HG03103 (cell line): ENCODE measurements at regions not wholly inside any gene's neighbourhood (a gene's known extent, or its start where the extent isn't known, plus 50 kb on each side); places are given as distances from the start of the nearest gene placed in this dataset.

Experiments
- ATAC-seq: cut with Tn5 transposase; IDR thresholded peaks from one replicate; pipeline ENCODE4 v1.9.1; 2021; ENCODE audit warnings: low read depth; ENCODE audit not compliant: unreplicated experiment

GRCh38 chr2:220892018-220892634, 680.0 kb downstream of the EPHA4 start:
- no peak for ATAC-seq

DNA sequence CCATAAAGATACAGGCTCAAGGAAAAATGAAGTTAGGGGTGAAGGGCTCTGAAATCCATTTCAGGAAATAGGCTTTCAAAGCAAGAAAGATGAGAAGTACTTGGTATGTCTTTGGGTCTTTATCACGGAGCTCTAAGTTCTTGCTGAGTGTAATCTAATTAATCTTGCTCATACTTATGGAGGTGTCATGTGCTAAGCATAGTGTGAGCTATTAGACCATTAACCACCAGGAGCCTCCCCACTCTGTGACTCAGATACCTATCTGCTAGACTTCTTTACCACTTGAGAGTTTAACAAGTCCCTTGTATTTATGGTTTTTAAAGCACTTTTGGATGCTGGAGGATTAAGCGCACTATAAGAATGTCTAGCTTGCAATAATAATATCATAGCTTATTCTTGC, 678.7 kb downstream of the EPHA4 start:
- ATAC-seq, result no peak

- no peak for ATAC-seq
Observed at GRCh38 chr2:220894069-220894468, 678.0 kb downstream of the EPHA4 start.

- ATAC-seq, result no peak
Observed at GRCh38 chr2:220899492-220899891, 672.6 kb downstream of the EPHA4 start.

DNA sequence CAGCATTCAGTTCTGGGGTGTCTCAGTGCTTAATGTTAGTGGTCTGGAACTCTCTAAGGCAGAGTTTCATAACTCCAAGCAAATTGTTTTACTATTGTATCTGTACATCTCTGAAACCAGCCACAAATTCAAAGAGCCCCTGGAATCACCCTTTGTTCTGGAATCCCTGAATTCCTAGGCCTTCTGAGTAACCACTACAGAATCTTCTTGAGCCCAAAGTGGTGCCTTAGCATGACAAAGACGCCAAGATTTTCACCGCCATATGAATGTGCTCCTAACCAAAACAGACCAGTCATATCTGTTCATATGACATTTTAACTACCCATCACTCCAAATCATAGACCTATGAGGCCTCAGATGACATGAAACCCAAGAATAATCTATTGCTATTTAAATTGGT, 668.1 kb downstream of the EPHA4 start:
- ATAC-seq, result no peak

GRCh38 chr2:220913384-220913783, 658.7 kb downstream of the EPHA4 start:
- no peak for ATAC-seq

DNA sequence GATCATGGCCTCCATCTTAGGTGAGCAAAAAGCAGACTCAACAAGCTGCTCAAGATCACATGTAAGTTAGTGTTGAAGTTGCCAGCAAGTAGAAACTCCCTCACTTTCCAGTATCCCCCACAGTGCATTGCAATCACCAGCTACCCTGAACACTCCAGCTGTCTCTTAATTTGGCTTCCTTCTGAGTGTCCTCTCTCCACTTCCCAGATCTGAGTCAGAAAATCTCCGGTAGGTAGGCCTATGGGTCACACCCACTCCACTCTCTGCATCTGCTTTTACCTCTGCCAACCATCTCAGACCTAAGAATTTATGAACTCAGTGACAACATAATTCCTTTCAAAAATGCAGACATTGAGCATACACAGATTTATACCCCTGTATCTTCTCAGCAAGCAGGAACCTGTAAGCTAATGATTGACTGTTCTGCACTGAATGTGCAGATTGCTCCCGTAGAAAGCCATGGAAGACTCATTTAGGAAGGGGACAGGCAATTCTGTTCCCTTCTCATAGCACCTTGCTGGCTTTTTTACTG, 656.9 kb downstream of the EPHA4 start:
- no peak for ATAC-seq

GRCh38 chr2:220916931-220917330, 655.2 kb downstream of the EPHA4 start:
- no peak for ATAC-seq

DNA sequence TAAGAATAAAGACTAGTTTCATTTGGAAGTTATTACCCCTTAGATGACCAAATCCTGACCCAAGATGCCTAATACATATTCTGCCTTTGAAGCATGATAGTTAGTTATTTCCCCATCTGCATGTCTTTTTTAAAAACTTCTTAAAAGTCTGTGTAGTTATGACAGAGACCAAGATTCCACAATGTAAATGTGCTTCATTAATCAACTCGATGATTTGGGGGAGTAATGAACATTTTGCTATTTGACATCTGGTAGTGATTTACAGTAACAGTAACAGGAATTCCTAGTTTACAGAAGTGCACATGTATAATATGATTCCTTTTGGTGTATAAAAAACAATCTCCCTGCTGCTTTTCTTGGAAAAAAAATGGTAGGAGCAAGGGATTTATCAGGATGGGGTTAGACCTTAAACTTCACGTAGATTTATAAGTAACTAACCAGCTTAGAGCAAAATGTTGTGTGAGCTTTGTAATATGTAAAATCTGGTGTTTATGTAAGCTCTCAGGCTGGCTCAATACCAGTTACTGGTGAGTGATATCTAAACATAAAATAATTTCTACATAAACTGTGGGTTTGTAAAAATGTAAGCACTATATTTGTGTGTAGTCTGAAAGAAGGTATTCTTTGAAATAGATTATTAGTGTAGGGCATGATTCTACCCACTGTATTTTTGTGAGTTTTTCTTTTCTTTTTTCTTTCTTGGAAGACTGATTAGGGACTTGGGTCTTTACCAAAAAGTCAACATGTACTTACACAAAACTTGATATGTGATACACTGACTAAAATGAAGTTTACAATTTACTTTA, 641.6 kb downstream of the EPHA4 start:
- no peak for ATAC-seq

- ATAC-seq, result no peak
Observed at GRCh38 chr2:220931491-220931890, 640.6 kb downstream of the EPHA4 start.

DNA sequence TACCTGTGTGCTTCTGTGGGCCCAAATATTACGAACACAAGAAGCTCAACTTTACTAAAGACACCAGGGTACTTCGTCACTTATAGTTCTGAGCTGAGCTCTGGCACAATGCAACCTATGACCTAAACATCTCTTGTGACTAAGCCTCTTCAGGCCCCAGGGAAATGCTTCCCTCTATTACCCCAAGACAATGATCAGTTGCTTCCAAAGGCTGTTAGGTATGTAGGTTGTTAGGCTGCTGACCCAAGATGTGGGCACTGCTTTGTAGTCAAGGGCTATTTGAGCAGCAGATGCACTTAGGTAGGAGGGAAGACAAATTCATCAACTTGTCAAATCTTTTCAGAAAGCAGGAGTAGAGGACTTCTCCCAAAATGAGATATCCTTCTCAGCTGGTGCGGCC, 640.1 kb downstream of the EPHA4 start:
- no peak for ATAC-seq

GRCh38 chr2:220935789-220936321, 636.2 kb downstream of the EPHA4 start:
- no peak for ATAC-seq

- no peak for ATAC-seq
Observed at GRCh38 chr2:220936641-220937197, 635.4 kb downstream of the EPHA4 start.

- no peak for ATAC-seq
Observed at GRCh38 chr2:220937245-220937644, 634.9 kb downstream of the EPHA4 start.

GRCh38 chr2:220940646-220941045, 631.5 kb downstream of the EPHA4 start:
- ATAC-seq, result no peak

DNA sequence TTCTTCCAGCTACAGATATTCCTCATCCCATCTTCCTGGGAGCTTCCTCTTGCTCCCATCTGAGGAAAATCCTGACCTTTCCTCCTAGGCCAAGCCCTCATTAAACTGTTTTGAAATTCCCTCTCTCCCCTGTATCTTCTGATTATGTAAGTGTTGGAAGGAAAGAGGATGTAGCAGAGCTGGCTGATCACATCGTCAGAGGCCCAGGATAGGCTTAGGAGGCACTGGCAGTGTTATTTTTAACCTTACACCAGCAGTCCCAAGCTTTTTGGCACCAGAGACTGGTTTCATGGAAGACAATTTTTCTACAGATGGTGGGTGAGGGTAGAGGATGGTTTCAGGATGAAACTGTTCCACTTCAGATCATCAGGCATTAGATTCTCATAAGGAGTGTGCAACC, 630.4 kb downstream of the EPHA4 start:
- no peak for ATAC-seq

- ATAC-seq, result no peak
Observed at GRCh38 chr2:220946552-220946951, 625.6 kb downstream of the EPHA4 start.

DNA sequence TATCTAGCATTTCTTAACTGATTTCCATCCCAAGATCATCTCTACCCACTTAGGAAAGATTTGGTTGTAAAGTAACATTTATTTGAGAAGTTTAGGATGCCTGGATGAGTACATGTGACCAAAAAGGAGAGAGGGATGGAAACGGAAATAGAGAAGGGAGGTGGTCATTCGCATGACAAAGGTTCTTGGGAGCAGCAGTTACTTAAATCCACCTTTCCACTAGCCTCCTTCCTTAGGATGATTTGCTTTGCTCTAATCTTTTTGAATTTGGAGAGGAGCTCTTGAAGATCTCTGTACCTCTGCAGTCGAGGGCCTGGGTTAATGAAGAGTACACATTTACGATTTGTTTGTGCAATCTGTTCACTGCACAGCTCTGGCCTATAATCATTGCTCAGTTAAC, 623.5 kb downstream of the EPHA4 start:
- ATAC-seq, result no peak

GRCh38 chr2:220949466-220949865, 622.6 kb downstream of the EPHA4 start:
- no peak for ATAC-seq

DNA sequence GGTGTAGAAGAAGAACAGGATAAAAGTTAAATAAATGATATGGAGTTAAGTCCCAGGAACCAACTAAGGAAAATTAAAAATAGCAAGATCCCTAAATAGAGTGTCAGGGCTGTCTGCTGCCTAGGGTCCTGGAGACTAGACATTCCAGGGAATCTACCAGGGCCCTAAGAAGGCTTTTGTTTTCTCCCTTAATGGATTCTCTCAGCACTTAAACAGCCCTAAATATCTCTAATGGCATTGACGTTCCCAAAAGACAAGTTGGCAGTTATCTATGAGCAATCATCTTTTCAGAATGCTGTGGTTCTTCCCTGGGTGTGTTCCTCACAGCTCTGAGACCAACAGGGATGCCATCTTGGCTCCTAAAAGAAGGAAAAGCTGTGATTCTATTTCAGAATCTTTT, 616.3 kb downstream of the EPHA4 start:
- ATAC-seq, result no peak

- ATAC-seq, result no peak
Observed at GRCh38 chr2:220956429-220956828, 615.7 kb downstream of the EPHA4 start.
